Keratinocyte (primary cell): ENCODE measurements at regions not wholly inside any gene's neighbourhood (a gene's known extent, or its start where the extent isn't known, plus 50 kb on each side); places are given as distances from the start of the nearest gene placed in this dataset.

Experiments
- DNase-seq: peaks from one replicate; pipeline ENCODE4 v3.0.0-alpha.2; 2011; ENCODE audit warnings: low read depth, missing footprints, low spot score
- FAIRE-seq: peaks from 2 replicates; lab custom pipeline; 2011; peaks lifted over from hg19 to GRCh38; lab: Jason Lieb, UNC
- H2AFZ ChIP-seq: 2 replicates; pipeline ENCODE4 v1.6.0; 2012; ENCODE audit warnings: low read length, control low read depth, inconsistent platforms; ENCODE audit not compliant: control insufficient read depth
- H3K27ac ChIP-seq: 2 replicates; pipeline ENCODE4 v1.5.1; 2011; ENCODE audit warnings: low read length; ENCODE audit not compliant: control insufficient read depth, insufficient read depth
- H3K27me3 ChIP-seq: 3 replicates; pipeline ENCODE4 v1.6.0; 2011; ENCODE audit warnings: low read length; ENCODE audit not compliant: control insufficient read depth, insufficient read depth; ENCODE audit errors: extremely low read depth
- H3K36me3 ChIP-seq, 2 experiments: 2 replicates in 1 of 2; 3 replicates in 1 of 2; pipeline ENCODE4 v1.5.1; 2011; ENCODE audit warnings: low read length in 2 of 2, mild to moderate bottlenecking in 1 of 2; ENCODE audit not compliant: control insufficient read depth in 2 of 2, insufficient read depth in 2 of 2; ENCODE audit errors: extremely low read depth in 1 of 2
- H3K4me1 ChIP-seq: 3 replicates; pipeline ENCODE4 v1.5.1; 2011; ENCODE audit warnings: low read length; ENCODE audit not compliant: control insufficient read depth, insufficient read depth; ENCODE audit errors: extremely low read depth
- H3K4me2 ChIP-seq: 3 replicates; pipeline ENCODE4 v1.6.0; 2011; ENCODE audit warnings: low read depth, low read length; ENCODE audit not compliant: control insufficient read depth, insufficient read depth; ENCODE audit errors: extremely low read depth
- H3K4me3 ChIP-seq, 3 experiments: fragments of 200-600 bp in 1 of 3; sonication (generic) in 1 of 3; 2 replicates in 2 of 3; 3 replicates in 1 of 3; pipeline ENCODE4 v1.5.1; 2011 to 2016; ENCODE audit warnings: low read length in 3 of 3, mild to moderate bottlenecking in 3 of 3, control low read depth in 2 of 3, inconsistent platforms in 1 of 3, low read depth in 1 of 3, mixed read lengths in 1 of 3, mixed run types in 1 of 3, moderate library complexity in 1 of 3; ENCODE audit not compliant: control insufficient read depth in 2 of 3, insufficient read depth in 2 of 3; ENCODE audit errors: extremely low read depth in 1 of 3
- H3K79me2 ChIP-seq: 2 replicates; pipeline ENCODE4 v1.6.0; 2012; ENCODE audit warnings: low read length; ENCODE audit not compliant: control insufficient read depth, insufficient read depth
- H3K9ac ChIP-seq: 3 replicates; pipeline ENCODE4 v1.6.0; 2011; ENCODE audit warnings: low read length; ENCODE audit not compliant: control insufficient read depth, insufficient read depth; ENCODE audit errors: extremely low read depth
- H3K9me1 ChIP-seq: 3 replicates; pipeline ENCODE4 v1.6.0; 2011; ENCODE audit warnings: low read length; ENCODE audit not compliant: control insufficient read depth, insufficient read depth; ENCODE audit errors: extremely low read depth
- H3K9me3 ChIP-seq: 2 replicates; pipeline ENCODE4 v1.5.1; 2012; ENCODE audit warnings: low read depth, low read length; ENCODE audit not compliant: control insufficient read depth
- H4K20me1 ChIP-seq: 3 replicates; pipeline ENCODE4 v1.6.0; 2011; ENCODE audit warnings: low read length; ENCODE audit not compliant: control insufficient read depth, insufficient read depth; ENCODE audit errors: extremely low read depth
- EZH2 ChIP-seq: IDR thresholded peaks from one replicate; pipeline ENCODE4 v1.6.1; 2012; ENCODE audit warnings: inconsistent platforms, mild to moderate bottlenecking, low read length, moderate library complexity
- dilution Hi-C: fragments of 300-500 bp; cut with MboI; formaldehyde crosslinking; loops from one replicate; pipeline ENCODE4 v1.7.0; 2020; ENCODE audit warnings: low sequenced_read_pairs; ENCODE audit not compliant: extremely low pct_ligation_motif_present
- TF ChIP-seq, protein P1 (sequence below), 3 experiments: IDR thresholded peaks in 1 of 3; conservative IDR thresholded peaks in 1 of 3; optimal IDR thresholded peaks in 1 of 3; 2 replicates in 2 of 3; 3 replicates in 1 of 3; pipeline versions ENCODE3 to v1.5.1; 2011; ENCODE audit warnings: low read length in 3 of 3, mild to moderate bottlenecking in 3 of 3, moderate library complexity in 2 of 3, control low read depth in 1 of 3, inconsistent platforms in 1 of 3; ENCODE audit not compliant: insufficient read depth in 2 of 3; ENCODE audit errors: extremely low read depth in 1 of 3

DNA sequence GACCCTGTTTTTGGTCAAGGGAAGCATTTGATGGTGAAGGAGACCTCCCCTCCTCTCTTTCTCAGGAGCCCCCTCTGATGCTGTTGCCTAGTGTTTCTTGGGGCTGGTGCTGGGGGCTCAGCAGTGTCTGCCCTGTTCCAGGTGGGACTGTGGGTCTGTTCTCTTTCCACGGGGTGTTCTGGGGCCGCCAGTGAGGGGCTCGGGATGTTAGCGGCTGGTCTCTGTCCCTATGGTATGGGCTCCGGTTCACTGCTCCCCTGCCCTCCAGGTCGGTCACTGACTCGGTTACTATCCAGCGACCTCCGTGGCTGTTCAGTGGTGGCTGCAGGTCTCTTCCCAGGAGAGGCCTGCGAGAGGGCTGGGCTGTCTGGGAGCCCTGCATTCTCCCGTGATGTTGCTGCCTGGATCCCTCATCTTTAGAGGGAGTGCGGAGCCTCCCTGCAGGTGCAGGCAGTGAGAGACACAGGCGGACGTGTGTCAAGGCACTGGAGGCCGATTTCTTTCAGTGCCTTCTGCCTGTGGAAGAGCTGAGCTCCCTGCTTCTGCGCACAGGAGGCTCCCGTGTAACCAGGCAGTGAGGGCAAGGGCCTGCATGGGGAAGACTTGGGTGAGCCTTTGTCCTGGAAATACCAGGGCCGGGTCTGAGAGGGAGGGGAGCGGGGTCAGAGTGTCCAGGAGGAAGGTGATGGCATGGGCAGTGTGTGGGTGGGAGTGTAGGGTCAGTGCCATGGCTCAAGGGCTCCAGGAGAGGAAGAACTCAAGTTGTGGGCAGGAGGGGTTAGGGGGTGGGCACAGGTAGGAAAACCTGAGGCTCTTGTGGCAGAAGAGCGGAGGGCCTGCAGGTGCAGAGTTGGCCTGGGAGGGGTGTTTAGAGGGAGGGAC lies 362.6 kb downstream of the TMEM121 start:
- H3K36me3 ChIP-seq: no peaks in the 10 kb centered on the region
- FAIRE-seq: no peak
- DNase-seq: no peak
- H3K27me3 ChIP-seq: no peaks in the 10 kb centered on the region
- H4K20me1 ChIP-seq: no peaks in the 10 kb centered on the region
- H3K9ac ChIP-seq: no peak overlapping the region
- TF ChIP-seq, protein P1, sequence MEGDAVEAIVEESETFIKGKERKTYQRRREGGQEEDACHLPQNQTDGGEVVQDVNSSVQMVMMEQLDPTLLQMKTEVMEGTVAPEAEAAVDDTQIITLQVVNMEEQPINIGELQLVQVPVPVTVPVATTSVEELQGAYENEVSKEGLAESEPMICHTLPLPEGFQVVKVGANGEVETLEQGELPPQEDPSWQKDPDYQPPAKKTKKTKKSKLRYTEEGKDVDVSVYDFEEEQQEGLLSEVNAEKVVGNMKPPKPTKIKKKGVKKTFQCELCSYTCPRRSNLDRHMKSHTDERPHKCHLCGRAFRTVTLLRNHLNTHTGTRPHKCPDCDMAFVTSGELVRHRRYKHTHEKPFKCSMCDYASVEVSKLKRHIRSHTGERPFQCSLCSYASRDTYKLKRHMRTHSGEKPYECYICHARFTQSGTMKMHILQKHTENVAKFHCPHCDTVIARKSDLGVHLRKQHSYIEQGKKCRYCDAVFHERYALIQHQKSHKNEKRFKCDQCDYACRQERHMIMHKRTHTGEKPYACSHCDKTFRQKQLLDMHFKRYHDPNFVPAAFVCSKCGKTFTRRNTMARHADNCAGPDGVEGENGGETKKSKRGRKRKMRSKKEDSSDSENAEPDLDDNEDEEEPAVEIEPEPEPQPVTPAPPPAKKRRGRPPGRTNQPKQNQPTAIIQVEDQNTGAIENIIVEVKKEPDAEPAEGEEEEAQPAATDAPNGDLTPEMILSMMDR (optimal IDR thresholded peaks at IDR 0.05 in 1 of 3, IDR thresholded peaks at IDR 0.05 in 1 of 3, conservative IDR thresholded peaks at IDR 0.05 in 1 of 3; ENCODE audit: extremely low read depth in 1 of 3, insufficient read depth in 2 of 3, low read length in 3 of 3): no peak
- TF ChIP-seq EZH2: no peak
- H3K27ac ChIP-seq: no peak overlapping the region
- H3K4me2 ChIP-seq: no peak overlapping the region
- dilution Hi-C loops: no loop called here
- H3K9me1 ChIP-seq: no peaks in the 10 kb centered on the region
- H3K4me3 ChIP-seq: no peak overlapping the region
- H3K4me1 ChIP-seq: no peaks in the 10 kb centered on the region
- no peak overlapping the region for H2AFZ ChIP-seq
- peaks cover 10% of the 10 kb centered on the region for H3K9me3 ChIP-seq
- H3K79me2 ChIP-seq: no peaks in the 10 kb centered on the region

DNA sequence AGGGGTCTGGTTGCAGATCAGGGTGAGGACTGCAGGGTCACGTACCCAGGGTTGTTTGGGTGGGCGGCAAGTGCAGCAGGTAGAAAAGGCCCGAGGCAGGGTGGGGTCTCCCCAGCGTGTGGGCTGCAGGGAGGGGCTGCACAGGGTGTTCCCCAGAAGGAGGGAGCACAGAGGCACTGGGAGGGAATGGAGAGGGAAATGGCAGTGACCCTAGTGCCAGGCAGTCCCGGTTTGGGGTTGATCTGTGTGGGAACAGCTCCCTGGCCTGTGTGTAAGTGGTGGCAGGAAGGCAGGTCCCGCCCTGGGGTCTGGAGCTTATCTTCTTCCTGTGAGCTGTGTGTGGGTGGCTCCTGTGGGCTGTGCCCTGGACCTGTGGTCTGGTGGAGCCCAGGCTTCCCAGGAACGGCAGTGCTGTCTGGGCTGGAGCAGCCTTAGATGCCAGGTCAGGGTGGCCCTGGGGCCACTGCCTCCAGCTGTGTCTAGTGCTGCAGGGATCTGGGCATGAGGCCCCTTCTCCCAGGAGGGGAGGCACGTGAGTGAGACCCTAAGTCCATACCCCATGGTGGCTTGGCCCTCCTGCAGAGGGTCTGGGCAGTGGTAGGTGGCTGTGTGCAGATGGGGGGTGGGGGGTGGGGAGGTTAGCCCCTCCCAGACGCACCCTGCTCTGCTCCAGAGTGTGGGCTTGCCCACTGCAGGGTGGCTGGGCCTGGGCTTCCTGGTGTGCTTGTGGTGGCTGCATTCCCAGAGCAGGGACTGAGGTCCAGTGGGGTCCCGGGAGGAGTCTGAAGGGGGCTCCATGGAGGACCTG lies 363.5 kb downstream of the TMEM121 start:
- no peak for DNase-seq
- H3K79me2 ChIP-seq: no peaks in the 10 kb centered on the region
- no peak overlapping the region for H3K4me2 ChIP-seq
- H3K36me3 ChIP-seq: no peaks in the 10 kb centered on the region
- no peak overlapping the region for H2AFZ ChIP-seq
- H3K4me3 ChIP-seq: no peak overlapping the region
- FAIRE-seq: no peak
- no peaks in the 10 kb centered on the region for H4K20me1 ChIP-seq
- H3K4me1 ChIP-seq: no peaks in the 10 kb centered on the region
- no peak overlapping the region for H3K27ac ChIP-seq
- no peaks in the 10 kb centered on the region for H3K9me1 ChIP-seq
- peaks cover 10% of the 10 kb centered on the region for H3K9me3 ChIP-seq
- H3K27me3 ChIP-seq: no peaks in the 10 kb centered on the region
- no peak overlapping the region for H3K9ac ChIP-seq
- dilution Hi-C loops: no loop called here
- TF ChIP-seq, protein P1 (optimal IDR thresholded peaks at IDR 0.05 in 1 of 3, IDR thresholded peaks at IDR 0.05 in 1 of 3, conservative IDR thresholded peaks at IDR 0.05 in 1 of 3; ENCODE audit: extremely low read depth in 1 of 3, insufficient read depth in 2 of 3, low read length in 3 of 3): no peak
- no peak for TF ChIP-seq EZH2
